Neural cell (in vitro differentiated cells): ENCODE measurements at regions not wholly inside any gene's neighbourhood (a gene's known extent, or its start where the extent isn't known, plus 50 kb on each side); places are given as distances from the start of the nearest gene placed in this dataset.

Source experiments
- MXI1 ChIP-seq: fragments of 450-650 bp; conservative IDR thresholded peaks from 2 replicates; pipeline ENCODE4 v1.6.1; 2014; ENCODE audit warnings: antibody characterized with exemption, mild to moderate bottlenecking; ENCODE audit not compliant: poor library complexity, severe bottlenecking
- TF ChIP-seq, protein P1 (sequence below): fragments of 450-650 bp; IDR thresholded peaks from 2 replicates; pipeline ENCODE4 v1.5.1; 2014; ENCODE audit warnings: antibody characterized with exemption, mild to moderate bottlenecking, moderate library complexity; ENCODE audit not compliant: poor library complexity, severe bottlenecking

DNA sequence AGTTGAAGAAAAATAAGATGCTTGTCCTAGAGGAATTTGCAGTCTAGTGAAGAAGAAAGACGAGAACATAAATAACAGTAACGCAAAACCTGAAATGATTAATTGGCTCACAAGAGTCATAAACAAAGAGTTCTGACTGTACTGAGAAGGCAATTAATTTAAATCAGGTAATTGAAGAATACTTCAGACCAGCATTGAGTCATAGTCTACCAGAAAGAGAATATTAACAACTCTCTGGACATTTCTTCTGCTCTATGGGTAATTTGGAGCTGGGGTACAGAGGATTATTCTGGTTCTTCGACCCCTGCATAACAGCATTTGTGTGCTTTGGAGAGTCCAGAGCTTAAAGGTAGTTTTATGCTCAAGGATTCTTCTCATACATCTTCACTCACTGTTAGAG lies 390.3 kb upstream of the DCN start:
- TF ChIP-seq, protein P1, sequence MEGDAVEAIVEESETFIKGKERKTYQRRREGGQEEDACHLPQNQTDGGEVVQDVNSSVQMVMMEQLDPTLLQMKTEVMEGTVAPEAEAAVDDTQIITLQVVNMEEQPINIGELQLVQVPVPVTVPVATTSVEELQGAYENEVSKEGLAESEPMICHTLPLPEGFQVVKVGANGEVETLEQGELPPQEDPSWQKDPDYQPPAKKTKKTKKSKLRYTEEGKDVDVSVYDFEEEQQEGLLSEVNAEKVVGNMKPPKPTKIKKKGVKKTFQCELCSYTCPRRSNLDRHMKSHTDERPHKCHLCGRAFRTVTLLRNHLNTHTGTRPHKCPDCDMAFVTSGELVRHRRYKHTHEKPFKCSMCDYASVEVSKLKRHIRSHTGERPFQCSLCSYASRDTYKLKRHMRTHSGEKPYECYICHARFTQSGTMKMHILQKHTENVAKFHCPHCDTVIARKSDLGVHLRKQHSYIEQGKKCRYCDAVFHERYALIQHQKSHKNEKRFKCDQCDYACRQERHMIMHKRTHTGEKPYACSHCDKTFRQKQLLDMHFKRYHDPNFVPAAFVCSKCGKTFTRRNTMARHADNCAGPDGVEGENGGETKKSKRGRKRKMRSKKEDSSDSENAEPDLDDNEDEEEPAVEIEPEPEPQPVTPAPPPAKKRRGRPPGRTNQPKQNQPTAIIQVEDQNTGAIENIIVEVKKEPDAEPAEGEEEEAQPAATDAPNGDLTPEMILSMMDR, result no peak
- TF ChIP-seq MXI1, result no peak
